Activated T-cell treated with anti-CD3 and anti-CD28 coated beads, Interleukin-2, amount 50 U/mL, for 4 hours (primary cell): ENCODE measurements at regions not wholly inside any gene's neighbourhood (a gene's known extent, or its start where the extent isn't known, plus 50 kb on each side); places are given as distances from the start of the nearest gene placed in this dataset.
A peak's percentile ranks its signal among the peaks of the same experiment; 100 is the strongest.

ENCODE experiments used
- ATAC-seq, 2 donors: fragments of 200-7000 bp; cut with Tn5 transposase; one replicate each; pipeline ENCODE4 v1.10.0; 2021
- DNase-seq: peaks from one replicate; pipeline ENCODE4 v3.0.0-alpha.2; 2020
- H3K27me3 Mint-ChIP-seq: one replicate; pipeline ENCODE4 v1.8.0; 2021; ENCODE audit warnings: low read depth, mixed read lengths
- H3K36me3 Mint-ChIP-seq: one replicate; pipeline ENCODE4 v1.8.0; 2022; ENCODE audit warnings: mixed read lengths; ENCODE audit not compliant: insufficient read depth
- H3K4me1 Mint-ChIP-seq: one replicate; pipeline ENCODE4 v1.8.0; 2021; ENCODE audit warnings: low read depth, mixed read lengths
- H3K4me3 Mint-ChIP-seq: one replicate; pipeline ENCODE4 v1.8.0; 2021; ENCODE audit warnings: mild to moderate bottlenecking, moderate library complexity, mixed read lengths
- H3K9me3 Mint-ChIP-seq: one replicate; pipeline ENCODE4 v1.8.0; 2021; ENCODE audit warnings: mixed read lengths

- DNase-seq (no peak), ATAC-seq (no peak)
- no peak overlapping the region for H3K4me3 Mint-ChIP-seq
- no peaks in the 10 kb centered on the region for H3K9me3 Mint-ChIP-seq
- no peaks in the 10 kb centered on the region for H3K4me1 Mint-ChIP-seq
- no peaks in the 10 kb centered on the region for H3K36me3 Mint-ChIP-seq
- no peaks in the 10 kb centered on the region for H3K27me3 Mint-ChIP-seq
Observed at GRCh38 chr5:89030798-89031197, 147.8 kb upstream of the MEF2C start.

GRCh38 chr5:89028595-89029285, 145.8 kb upstream of the MEF2C start:
- H3K4me3 Mint-ChIP-seq, result no peak overlapping the region
- H3K9me3 Mint-ChIP-seq, result no peaks in the 10 kb centered on the region
- H3K4me1 Mint-ChIP-seq, result no peaks in the 10 kb centered on the region
- no peaks in the 10 kb centered on the region for H3K36me3 Mint-ChIP-seq
- ATAC-seq (peak in 1 of 2 donors; percentile 48), DNase-seq (no peak)
- H3K27me3 Mint-ChIP-seq, result no peaks in the 10 kb centered on the region

- Mint-ChIP-seq H3K36me3 (no peaks in the 10 kb centered on the region), H3K4me1 (no peaks in the 10 kb centered on the region), H3K27me3 (no peaks in the 10 kb centered on the region), H3K9me3 (no peaks in the 10 kb centered on the region), H3K4me3 (no peak overlapping the region)
- DNase-seq (no peak), ATAC-seq (no peak)
Observed at GRCh38 chr5:89024045-89024444, 141.1 kb upstream of the MEF2C start.

GRCh38 chr5:89020926-89021610, 138.1 kb upstream of the MEF2C start:
- Mint-ChIP-seq H3K4me3 (no peak overlapping the region), H3K36me3 (no peaks in the 10 kb centered on the region), H3K27me3 (no peaks in the 10 kb centered on the region), H3K4me1 (no peaks in the 10 kb centered on the region), H3K9me3 (no peaks in the 10 kb centered on the region)
- DNase-seq (no peak), ATAC-seq (no peak)

GRCh38 chr5:89016741-89017303, 133.8 kb upstream of the MEF2C start:
- no peak for ATAC-seq
- no peak overlapping the region for H3K4me3 Mint-ChIP-seq
- H3K4me1 Mint-ChIP-seq, result no peaks in the 10 kb centered on the region
- no peaks in the 10 kb centered on the region for H3K27me3 Mint-ChIP-seq
- no peaks in the 10 kb centered on the region for H3K36me3 Mint-ChIP-seq
- no peaks in the 10 kb centered on the region for H3K9me3 Mint-ChIP-seq
- no peak for DNase-seq

GRCh38 chr5:89015409-89015808, 132.4 kb upstream of the MEF2C start:
- DNase-seq, result no peak
- Mint-ChIP-seq H3K4me3 (no peak overlapping the region), H3K36me3 (no peaks in the 10 kb centered on the region), H3K27me3 (no peaks in the 10 kb centered on the region), H3K9me3 (no peaks in the 10 kb centered on the region), H3K4me1 (no peaks in the 10 kb centered on the region)
- no peak for ATAC-seq

GRCh38 chr5:89011778-89012711, 129.1 kb upstream of the MEF2C start:
- H3K36me3 Mint-ChIP-seq, result no peaks in the 10 kb centered on the region
- no peaks in the 10 kb centered on the region for H3K27me3 Mint-ChIP-seq

GRCh38 chr5:89010512-89010911, 127.5 kb upstream of the MEF2C start:
- H3K4me3 Mint-ChIP-seq, result no peak overlapping the region
- ATAC-seq (no peak), DNase-seq (no peak)
- no peaks in the 10 kb centered on the region for H3K36me3 Mint-ChIP-seq
- H3K27me3 Mint-ChIP-seq, result no peaks in the 10 kb centered on the region
- no peaks in the 10 kb centered on the region for H3K4me1 Mint-ChIP-seq
- H3K9me3 Mint-ChIP-seq, result no peaks in the 10 kb centered on the region

More at GRCh38 chr5:89011778-89012711, 129.1 kb upstream of the MEF2C start:
- ATAC-seq (no peak), DNase-seq (no peak)
- no peak overlapping the region for H3K4me3 Mint-ChIP-seq
- no peaks in the 10 kb centered on the region for H3K4me1 Mint-ChIP-seq
- H3K9me3 Mint-ChIP-seq, result no peaks in the 10 kb centered on the region

- H3K27me3 Mint-ChIP-seq, result no peaks in the 10 kb centered on the region
- no peak for DNase-seq
- H3K4me3 Mint-ChIP-seq, result no peak overlapping the region
- H3K4me1 Mint-ChIP-seq, result no peaks in the 10 kb centered on the region
- H3K9me3 Mint-ChIP-seq, result no peaks in the 10 kb centered on the region
- ATAC-seq, result no peak
- no peaks in the 10 kb centered on the region for H3K36me3 Mint-ChIP-seq
Observed at GRCh38 chr5:89008291-89008690, 125.3 kb upstream of the MEF2C start.

- H3K36me3 Mint-ChIP-seq, result no peaks in the 10 kb centered on the region
- DNase-seq, result no peak
- no peak overlapping the region for H3K4me3 Mint-ChIP-seq
- ATAC-seq, result no peak
- H3K9me3 Mint-ChIP-seq, result no peaks in the 10 kb centered on the region
- no peaks in the 10 kb centered on the region for H3K27me3 Mint-ChIP-seq
- H3K4me1 Mint-ChIP-seq, result no peaks in the 10 kb centered on the region
Observed at GRCh38 chr5:89005990-89006389, 123.0 kb upstream of the MEF2C start.

GRCh38 chr5:89004379-89004778, 121.4 kb upstream of the MEF2C start:
- ATAC-seq (no peak), DNase-seq (no peak)
- no peaks in the 10 kb centered on the region for H3K9me3 Mint-ChIP-seq
- no peaks in the 10 kb centered on the region for H3K36me3 Mint-ChIP-seq
- no peaks in the 10 kb centered on the region for H3K4me1 Mint-ChIP-seq
- no peak overlapping the region for H3K4me3 Mint-ChIP-seq
- no peaks in the 10 kb centered on the region for H3K27me3 Mint-ChIP-seq

GRCh38 chr5:89003563-89004036, 120.6 kb upstream of the MEF2C start:
- DNase-seq (no peak), ATAC-seq (no peak)
- no peaks in the 10 kb centered on the region for H3K36me3 Mint-ChIP-seq
- H3K4me1 Mint-ChIP-seq, result no peaks in the 10 kb centered on the region
- no peak overlapping the region for H3K4me3 Mint-ChIP-seq
- no peaks in the 10 kb centered on the region for H3K9me3 Mint-ChIP-seq
- H3K27me3 Mint-ChIP-seq, result no peaks in the 10 kb centered on the region

GRCh38 chr5:88999853-89000252, 116.9 kb upstream of the MEF2C start:
- no peaks in the 10 kb centered on the region for H3K36me3 Mint-ChIP-seq
- H3K4me3 Mint-ChIP-seq, result no peak overlapping the region
- H3K9me3 Mint-ChIP-seq, result no peaks in the 10 kb centered on the region
- no peaks in the 10 kb centered on the region for H3K4me1 Mint-ChIP-seq
- H3K27me3 Mint-ChIP-seq, result no peaks in the 10 kb centered on the region
- no peak for DNase-seq
- no peak for ATAC-seq

- Mint-ChIP-seq H3K4me1 (no peaks in the 10 kb centered on the region), H3K36me3 (no peaks in the 10 kb centered on the region), H3K27me3 (no peaks in the 10 kb centered on the region), H3K9me3 (no peaks in the 10 kb centered on the region), H3K4me3 (no peak overlapping the region)
- ATAC-seq (no peak), DNase-seq (no peak)
Observed at GRCh38 chr5:88997937-88998336, 115.0 kb upstream of the MEF2C start.
